GM23248 (cell line): ENCODE measurements at regions not wholly inside any gene's neighbourhood (a gene's known extent, or its start where the extent isn't known, plus 50 kb on each side); places are given as distances from the start of the nearest gene placed in this dataset.

Experiments used
- DNase-seq: peaks from one replicate; pipeline ENCODE4 v3.0.0-alpha.2; 2015
- H2AFZ ChIP-seq: fragments of 200-600 bp; sonication (generic); 2 replicates; pipeline ENCODE4 v1.6.1; 2016; ENCODE audit warnings: antibody characterized with exemption
- H3F3A ChIP-seq: fragments of 200-600 bp; sonication (generic); 2 replicates; pipeline ENCODE4 v1.6.1; 2016; ENCODE audit warnings: mild to moderate bottlenecking, antibody characterized with exemption, mixed run types; ENCODE audit not compliant: insufficient read depth
- H3K27ac ChIP-seq: fragments of 200-600 bp; sonication (generic); 2 replicates; pipeline ENCODE4 v1.5.1; 2016; ENCODE audit warnings: mild to moderate bottlenecking
- H3K27me3 ChIP-seq: fragments of 200-600 bp; sonication (generic); replicated peaks from 2 replicates; pipeline ENCODE4 v1.6.1; 2016; ENCODE audit warnings: mild to moderate bottlenecking; ENCODE audit not compliant: insufficient read depth
- H3K36me3 ChIP-seq: fragments of 200-600 bp; sonication (generic); 2 replicates; pipeline ENCODE4 v1.6.1; 2016; ENCODE audit warnings: low read depth, mild to moderate bottlenecking
- H3K4me1 ChIP-seq: fragments of 200-600 bp; sonication (generic); 2 replicates; pipeline ENCODE4 v1.6.1; 2016; ENCODE audit warnings: mild to moderate bottlenecking; ENCODE audit not compliant: insufficient read depth
- H3K4me2 ChIP-seq: fragments of 200-600 bp; sonication (generic); one replicate; pipeline ENCODE4 v1.6.1; 2016; ENCODE audit warnings: mild to moderate bottlenecking; ENCODE audit not compliant: unreplicated experiment
- H3K4me3 ChIP-seq: fragments of 200-600 bp; sonication (generic); 2 replicates; pipeline ENCODE4 v1.5.1; 2016; ENCODE audit warnings: mild to moderate bottlenecking
- H3K79me2 ChIP-seq: fragments of 200-600 bp; sonication (generic); 2 replicates; pipeline ENCODE4 v1.6.1; 2016; ENCODE audit warnings: mild to moderate bottlenecking; ENCODE audit not compliant: insufficient read depth
- H3K9ac ChIP-seq: fragments of 200-600 bp; sonication (generic); 2 replicates; pipeline ENCODE4 v1.6.1; 2016; ENCODE audit warnings: mild to moderate bottlenecking
- H3K9me2 ChIP-seq: fragments of 200-600 bp; sonication (generic); 2 replicates; pipeline ENCODE4 v1.6.1; 2016; ENCODE audit warnings: mixed run types, mild to moderate bottlenecking, moderate library complexity; ENCODE audit not compliant: insufficient read depth
- H3K9me3 ChIP-seq: fragments of 200-600 bp; sonication (generic); one replicate; pipeline ENCODE4 v1.6.1; 2017; ENCODE audit warnings: low read depth
- H4K20me1 ChIP-seq: fragments of 200-600 bp; sonication (generic); 2 replicates; pipeline ENCODE4 v1.6.0; 2016; ENCODE audit not compliant: insufficient read depth
- EZH2 ChIP-seq: fragments of 200-600 bp; sonication (generic); IDR thresholded peaks from 2 replicates; pipeline ENCODE4 v1.6.1; 2018; ENCODE audit warnings: antibody characterized with exemption, mild to moderate bottlenecking; ENCODE audit not compliant: insufficient read depth, poor library complexity, severe bottlenecking
- EZH2phosphoT487 ChIP-seq: fragments of 200-600 bp; sonication (generic); IDR thresholded peaks from 2 replicates; pipeline ENCODE4 v1.6.1; 2018; ENCODE audit warnings: antibody characterized with exemption, moderate library complexity, mild to moderate bottlenecking, low read depth; ENCODE audit not compliant: insufficient read depth
- WGBS, 2 experiments: methylation state at CpG; one replicate each; pipeline ENCODE4 v1.1.6; 2015 to 2017; ENCODE audit warnings: low lambda C conversion rate in 2 of 2, low coverage in 1 of 2; ENCODE audit errors: missing lambda C conversion rate in 2 of 2; 5-methylcytosine and 5-hydroxymethylcytosine counted together
- in situ Hi-C: fragments of 300-500 bp; cut with MboI; formaldehyde crosslinking; loops from 2 replicates; pipeline ENCODE4 v1.15.0; 2020

DNA sequence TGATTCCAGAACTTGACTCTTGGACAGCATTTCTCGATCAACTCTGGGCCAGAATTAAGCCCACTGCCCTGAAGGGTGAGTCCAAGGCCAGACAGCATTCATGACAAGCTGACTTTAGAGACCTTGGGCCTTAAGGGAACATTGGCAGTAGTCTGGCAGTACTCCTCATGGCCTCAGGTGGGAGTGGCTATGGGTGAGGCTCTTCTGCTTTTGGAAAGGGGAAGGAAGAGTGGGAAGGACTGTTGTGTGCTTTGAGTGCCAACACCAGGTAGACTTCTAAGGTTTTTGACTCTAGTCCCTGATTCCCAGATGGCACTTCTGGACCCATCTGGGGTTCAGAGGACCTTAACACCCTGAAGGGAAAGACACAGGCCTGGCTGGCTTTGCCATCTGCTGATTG is 530.4 kb downstream of the ACTL7B start:
- H3K4me2 ChIP-seq, result no peak overlapping the region
- no peaks in the 10 kb centered on the region for H3K36me3 ChIP-seq
- no peaks in the 10 kb centered on the region for H4K20me1 ChIP-seq
- TF ChIP-seq EZH2 (no peak), EZH2phosphoT487 (no peak)
- H3K4me3 ChIP-seq, result no peak overlapping the region
- DNase-seq, result no peak
- H3K27ac ChIP-seq, result no peak overlapping the region
- H3F3A ChIP-seq, result no peaks in the 10 kb centered on the region
- H3K9ac ChIP-seq, result no peak overlapping the region
- no peaks in the 10 kb centered on the region for H3K4me1 ChIP-seq
- no peak overlapping the region for H2AFZ ChIP-seq
- H3K79me2 ChIP-seq, result no peaks in the 10 kb centered on the region
- no peaks in the 10 kb centered on the region for H3K27me3 ChIP-seq
- no peaks in the 10 kb centered on the region for H3K9me2 ChIP-seq
- peaks cover 4% of the 10 kb centered on the region for H3K9me3 ChIP-seq
- in situ Hi-C loops, result no loop called here
- 54 to 67% methylated on average over 1 of the region's 1 CpG for WGBS, 2 experiments

DNA sequence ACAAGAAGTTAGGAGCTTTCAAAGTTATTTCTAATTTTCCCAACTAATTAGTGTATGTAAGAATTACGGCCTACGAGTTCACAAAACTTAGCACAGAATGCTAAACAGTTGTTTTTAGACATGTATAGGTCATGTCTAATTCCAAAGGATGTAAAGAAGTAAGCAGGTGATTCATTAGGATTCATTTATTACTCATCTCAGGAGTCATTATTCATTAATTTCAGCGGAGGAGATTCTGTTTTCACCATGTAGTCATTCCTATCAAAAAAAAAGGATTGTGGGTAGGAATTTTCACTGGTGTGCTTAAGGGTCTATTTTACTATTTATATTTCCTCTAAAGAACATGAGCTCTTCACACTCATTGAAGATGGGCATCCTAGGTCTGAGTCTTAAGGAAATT is 532.2 kb downstream of the ACTL7B start:
- Histone ChIP-seq H3K27me3 (no peaks in the 10 kb centered on the region), H4K20me1 (no peaks in the 10 kb centered on the region), H3F3A (no peaks in the 10 kb centered on the region), H3K9ac (no peak overlapping the region), H3K4me1 (no peaks in the 10 kb centered on the region), H3K4me3 (no peak overlapping the region), H3K4me2 (no peak overlapping the region), H3K9me3 (peaks cover 4% of the 10 kb centered on the region), H3K79me2 (no peaks in the 10 kb centered on the region), H3K9me2 (no peaks in the 10 kb centered on the region), H3K27ac (no peak overlapping the region), H3K36me3 (no peaks in the 10 kb centered on the region), H2AFZ (no peak overlapping the region)
- DNase-seq, result peak; percentile 7
- in situ Hi-C loops, result no loop called here
- 76 to 80% methylated on average over 3 of the region's 3 CpGs for WGBS, 2 experiments
- no peak for TF ChIP-seq EZH2phosphoT487

DNA sequence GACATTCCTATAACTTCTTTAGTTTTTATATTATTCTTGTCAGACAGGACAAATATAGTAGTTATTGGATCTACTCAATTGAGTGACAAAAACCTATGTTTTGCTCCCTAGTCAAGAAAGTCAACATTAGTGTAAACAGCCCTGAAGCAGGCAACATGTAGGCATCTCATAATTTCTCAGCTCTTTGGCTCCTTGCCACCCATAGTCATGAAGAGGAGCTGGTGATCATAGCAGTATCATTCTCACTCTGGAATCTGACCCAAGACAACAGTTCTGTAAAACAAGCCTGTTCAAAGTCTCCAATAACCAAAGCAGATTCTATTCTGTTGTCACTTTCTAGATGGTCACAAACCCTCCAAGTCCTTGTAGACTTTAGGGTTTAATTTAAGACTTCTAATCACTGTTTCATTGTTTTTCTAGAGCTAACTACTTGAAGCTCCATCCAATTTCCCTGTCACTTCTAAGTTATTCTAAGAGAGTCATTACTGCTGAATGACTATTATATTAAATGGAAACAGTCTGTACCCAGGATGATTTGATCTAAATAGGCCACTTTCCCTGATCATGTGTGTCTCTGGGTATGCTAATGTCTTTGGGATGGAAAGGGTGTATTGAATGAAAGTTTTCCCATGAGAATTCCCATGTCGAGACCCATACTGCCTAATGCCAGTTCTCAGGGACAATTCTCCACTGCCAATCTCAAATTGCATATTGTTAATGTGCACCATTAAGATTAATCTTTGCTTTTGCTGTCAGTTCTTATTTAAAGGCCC is 533.3 kb downstream of the ACTL7B start:
- no peaks in the 10 kb centered on the region for H3K9me2 ChIP-seq
- H4K20me1 ChIP-seq, result no peaks in the 10 kb centered on the region
- no peak overlapping the region for H2AFZ ChIP-seq
- in situ Hi-C loops, result no loop called here
- H3K9me3 ChIP-seq, result peaks cover 4% of the 10 kb centered on the region
- H3K79me2 ChIP-seq, result no peaks in the 10 kb centered on the region
- WGBS, 2 experiments, result 17 to 35% methylated on average over 1 of the region's 1 CpG
- no peak overlapping the region for H3K27ac ChIP-seq
- no peaks in the 10 kb centered on the region for H3F3A ChIP-seq
- TF ChIP-seq EZH2, result no peak
- TF ChIP-seq EZH2phosphoT487, result no peak
- H3K4me3 ChIP-seq, result no peak overlapping the region
- peak; percentile 35 for DNase-seq
- no peaks in the 10 kb centered on the region for H3K36me3 ChIP-seq
- H3K9ac ChIP-seq, result no peak overlapping the region
- H3K27me3 ChIP-seq, result no peaks in the 10 kb centered on the region
- H3K4me2 ChIP-seq, result no peak overlapping the region
- no peaks in the 10 kb centered on the region for H3K4me1 ChIP-seq

DNA sequence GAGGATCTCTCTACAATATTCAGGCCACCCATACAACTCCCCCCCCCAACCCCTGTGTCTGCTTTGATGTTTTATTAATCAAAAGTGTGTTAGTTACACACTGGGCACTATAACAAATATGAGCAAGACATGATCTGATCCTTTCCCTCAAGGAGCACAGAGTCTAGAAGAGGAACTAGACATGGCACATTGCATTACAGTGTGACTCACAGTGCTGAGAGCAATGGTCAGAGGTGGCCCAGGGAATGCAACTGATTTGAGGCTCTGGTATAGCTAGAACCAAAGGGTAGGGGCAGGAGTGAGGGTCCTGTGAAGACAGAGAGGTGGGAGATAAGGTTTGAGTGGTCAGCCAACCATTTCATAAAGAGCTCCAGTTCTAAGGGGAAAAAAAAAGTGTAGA is 539.2 kb downstream of the ACTL7B start:
- H3K4me1 ChIP-seq, result peaks cover 7% of the 10 kb centered on the region; the same call in 1 of the 2 replicates
- no peak overlapping the region for H3K27ac ChIP-seq
- no peak overlapping the region for H3K4me2 ChIP-seq
- H2AFZ ChIP-seq, result no peak overlapping the region
- H3K79me2 ChIP-seq, result no peaks in the 10 kb centered on the region
- no peak for TF ChIP-seq EZH2
- no peak for TF ChIP-seq EZH2phosphoT487
- peak; percentile 28 for DNase-seq
- H3K9me2 ChIP-seq, result no peaks in the 10 kb centered on the region
- in situ Hi-C loops, result no loop called here
- no peaks in the 10 kb centered on the region for H3K36me3 ChIP-seq
- no peaks in the 10 kb centered on the region for H3K27me3 ChIP-seq
- no peaks in the 10 kb centered on the region for H3K9me3 ChIP-seq
- H4K20me1 ChIP-seq, result no peaks in the 10 kb centered on the region
- H3K9ac ChIP-seq, result no peak overlapping the region
- no peak overlapping the region for H3K4me3 ChIP-seq
- no peaks in the 10 kb centered on the region for H3F3A ChIP-seq

DNA sequence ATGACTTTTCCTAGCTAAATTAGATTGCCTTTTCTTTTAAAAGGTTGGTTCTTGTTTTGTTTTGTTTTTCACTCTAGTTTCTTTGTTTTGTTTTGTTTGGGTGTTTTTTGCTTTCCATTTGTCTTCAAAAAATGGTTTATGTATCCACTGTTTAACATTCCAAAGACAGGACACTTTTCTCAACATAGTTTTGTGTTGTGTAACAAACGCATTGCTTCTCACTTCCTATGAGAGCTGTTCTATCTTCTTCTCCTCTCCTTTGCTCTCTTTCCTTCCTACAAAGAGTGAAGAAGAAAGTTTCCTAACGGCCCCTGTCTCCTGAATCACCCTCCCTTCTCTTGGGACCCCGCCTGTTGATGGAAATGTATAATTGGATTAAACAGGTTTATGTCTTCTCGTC is 539.7 kb downstream of the ACTL7B start:
- Histone ChIP-seq H2AFZ (no peak overlapping the region), H3F3A (no peaks in the 10 kb centered on the region), H4K20me1 (no peaks in the 10 kb centered on the region), H3K4me3 (no peak overlapping the region), H3K36me3 (no peaks in the 10 kb centered on the region), H3K9me2 (no peaks in the 10 kb centered on the region), H3K79me2 (no peaks in the 10 kb centered on the region), H3K4me1 (peaks cover 7% of the 10 kb centered on the region; the same call in 1 of the 2 replicates), H3K9me3 (no peaks in the 10 kb centered on the region), H3K27me3 (no peaks in the 10 kb centered on the region), H3K9ac (no peak overlapping the region), H3K4me2 (no peak overlapping the region), H3K27ac (no peak overlapping the region)
- DNase-seq, result no peak
- TF ChIP-seq EZH2 (no peak), EZH2phosphoT487 (no peak)
- in situ Hi-C loops, result no loop called here
- 55 to 56% methylated on average over 4 of the region's 4 CpGs for whole genome bisulfite sequencing, 2 experiments
